GM23338 (cell line): ENCODE measurements at regions not wholly inside any gene's neighbourhood (a gene's known extent, or its start where the extent isn't known, plus 50 kb on each side); places are given as distances from the start of the nearest gene placed in this dataset.

ENCODE experiments used
- EZH2 ChIP-seq: fragments of 200-600 bp; sonication (generic); IDR thresholded peaks from one replicate; pipeline ENCODE4 v1.8.0; 2017; ENCODE audit warnings: antibody characterized with exemption, mild to moderate bottlenecking, low read depth; ENCODE audit not compliant: unreplicated experiment
- POLR2AphosphoS5 ChIP-seq: IDR thresholded peaks from 2 replicates; pipeline ENCODE4 v1.6.1; 2016; ENCODE audit warnings: antibody characterized with exemption, low read depth
- TF ChIP-seq, protein P1 (sequence below), 2 experiments: fragments of 200-600 bp in 1 of 2; sonication (generic) in 1 of 2; conservative IDR thresholded peaks; 2 replicates each; pipeline versions ENCODE4 v1.5.1 to v1.6.1; 2016 to 2017; ENCODE audit warnings: antibody characterized with exemption in 2 of 2, low read depth in 2 of 2, mild to moderate bottlenecking in 2 of 2, moderate library complexity in 1 of 2

DNA sequence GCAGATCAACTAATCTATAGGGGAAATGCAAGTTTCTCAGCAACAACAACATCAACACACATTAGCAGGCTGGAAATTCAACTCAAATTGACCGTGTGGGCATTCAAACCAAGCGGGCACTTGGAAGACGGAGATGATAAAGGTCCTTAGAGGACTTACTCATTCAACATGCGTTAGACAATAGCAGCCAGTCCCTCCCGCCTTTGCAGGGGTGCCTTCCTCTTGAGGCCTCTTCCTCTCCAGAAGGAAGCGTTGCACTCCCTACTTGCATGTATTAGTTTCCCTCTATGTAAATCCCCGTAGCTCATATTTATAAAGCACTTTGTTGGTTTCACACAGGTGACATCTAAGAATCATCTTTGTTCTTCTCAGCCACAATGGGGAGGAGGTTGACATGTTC lies 300.8 kb upstream of the STXBP5 start:
- no peak for TF ChIP-seq POLR2AphosphoS5
- TF ChIP-seq, protein P1, sequence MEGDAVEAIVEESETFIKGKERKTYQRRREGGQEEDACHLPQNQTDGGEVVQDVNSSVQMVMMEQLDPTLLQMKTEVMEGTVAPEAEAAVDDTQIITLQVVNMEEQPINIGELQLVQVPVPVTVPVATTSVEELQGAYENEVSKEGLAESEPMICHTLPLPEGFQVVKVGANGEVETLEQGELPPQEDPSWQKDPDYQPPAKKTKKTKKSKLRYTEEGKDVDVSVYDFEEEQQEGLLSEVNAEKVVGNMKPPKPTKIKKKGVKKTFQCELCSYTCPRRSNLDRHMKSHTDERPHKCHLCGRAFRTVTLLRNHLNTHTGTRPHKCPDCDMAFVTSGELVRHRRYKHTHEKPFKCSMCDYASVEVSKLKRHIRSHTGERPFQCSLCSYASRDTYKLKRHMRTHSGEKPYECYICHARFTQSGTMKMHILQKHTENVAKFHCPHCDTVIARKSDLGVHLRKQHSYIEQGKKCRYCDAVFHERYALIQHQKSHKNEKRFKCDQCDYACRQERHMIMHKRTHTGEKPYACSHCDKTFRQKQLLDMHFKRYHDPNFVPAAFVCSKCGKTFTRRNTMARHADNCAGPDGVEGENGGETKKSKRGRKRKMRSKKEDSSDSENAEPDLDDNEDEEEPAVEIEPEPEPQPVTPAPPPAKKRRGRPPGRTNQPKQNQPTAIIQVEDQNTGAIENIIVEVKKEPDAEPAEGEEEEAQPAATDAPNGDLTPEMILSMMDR (conservative IDR thresholded peaks at IDR 0.05; ENCODE audit: low read depth in 2 of 2) = no peak
- TF ChIP-seq EZH2 = no peak
